ENCODE measurements at regions not wholly inside any gene's neighbourhood (a gene's known extent, or its start where the extent isn't known, plus 50 kb on each side); places are given as distances from the start of the nearest gene placed in this dataset.

GRCh38 chr11:25612806-25613205 lies 719.1 kb upstream of the ANO3 start:
- no peak for TF ChIP-seq CTCF (IDR thresholded peaks at IDR 0.05; ENCODE audit: borderline replicate concordance, insufficient read depth, low read depth, low read length)

GRCh38 chr11:25613451-25613850 lies 718.5 kb upstream of the ANO3 start:
- no peak for TF ChIP-seq CTCF (IDR thresholded peaks at IDR 0.05; ENCODE audit: borderline replicate concordance, insufficient read depth, low read depth, low read length)
- no peak overlapping the region for H3K4me3 ChIP-seq (ENCODE audit: low read depth, low read length)

More at GRCh38 chr11:25612806-25613205, 719.1 kb upstream of the ANO3 start:
- no peak overlapping the region for H3K4me3 ChIP-seq (ENCODE audit: low read depth, low read length)

DNA sequence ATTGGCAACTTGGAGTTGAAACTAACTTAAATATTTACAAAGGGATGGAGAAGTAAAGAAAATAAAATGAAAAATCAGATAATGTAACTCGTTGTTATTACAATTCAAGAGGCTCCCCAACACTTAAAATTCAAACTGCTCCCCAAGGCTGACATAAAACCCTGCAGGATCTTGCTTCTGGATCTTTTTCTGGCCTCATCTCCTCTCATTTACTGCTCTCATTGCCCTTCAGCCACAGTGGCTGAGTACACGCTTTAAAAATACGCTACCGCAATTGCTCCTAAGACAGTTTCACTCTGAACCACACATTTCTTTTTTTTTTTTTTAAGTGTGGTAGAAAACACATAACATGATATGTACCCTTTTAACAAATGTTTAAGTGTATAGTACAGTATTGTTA lies 718.1 kb upstream of the ANO3 start:
- TF ChIP-seq CTCF (IDR thresholded peaks at IDR 0.05; ENCODE audit: borderline replicate concordance, insufficient read depth, low read depth, low read length): no peak
- no peak overlapping the region for H3K4me3 ChIP-seq (ENCODE audit: low read depth, low read length)

GRCh38 chr11:25615069-25615468 lies 716.9 kb upstream of the ANO3 start:
- no peak for TF ChIP-seq CTCF (IDR thresholded peaks at IDR 0.05; ENCODE audit: borderline replicate concordance, insufficient read depth, low read depth, low read length)
- H3K4me3 ChIP-seq (ENCODE audit: low read depth, low read length): no peak overlapping the region

DNA sequence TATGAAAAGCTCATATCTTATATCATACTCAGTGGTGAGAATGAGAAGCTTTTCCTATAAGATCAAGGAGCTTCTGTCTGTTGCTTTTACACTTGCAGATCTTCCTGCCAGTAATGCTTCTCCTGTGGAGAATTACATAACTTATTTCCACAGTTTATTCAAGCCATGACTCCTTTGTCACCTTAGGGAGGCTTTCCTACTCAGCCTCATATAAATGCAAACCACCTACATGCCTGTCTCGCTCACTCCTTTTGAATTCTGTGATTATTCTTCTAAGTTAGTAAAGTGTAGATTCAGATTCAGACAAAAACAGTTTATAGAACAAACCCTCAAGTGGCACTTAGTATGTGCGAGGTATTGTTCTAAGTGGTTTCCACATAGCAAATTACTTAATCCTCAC lies 716.1 kb upstream of the ANO3 start:
- no peak for TF ChIP-seq CTCF (IDR thresholded peaks at IDR 0.05; ENCODE audit: borderline replicate concordance, insufficient read depth, low read depth, low read length)
- no peak overlapping the region for H3K4me3 ChIP-seq (ENCODE audit: low read depth, low read length)

GRCh38 chr11:25625094-25625493 lies 706.8 kb upstream of the ANO3 start:
- TF ChIP-seq CTCF (IDR thresholded peaks at IDR 0.05; ENCODE audit: borderline replicate concordance, insufficient read depth, low read depth, low read length): no peak
- no peak overlapping the region for H3K4me3 ChIP-seq (ENCODE audit: low read depth, low read length)

DNA sequence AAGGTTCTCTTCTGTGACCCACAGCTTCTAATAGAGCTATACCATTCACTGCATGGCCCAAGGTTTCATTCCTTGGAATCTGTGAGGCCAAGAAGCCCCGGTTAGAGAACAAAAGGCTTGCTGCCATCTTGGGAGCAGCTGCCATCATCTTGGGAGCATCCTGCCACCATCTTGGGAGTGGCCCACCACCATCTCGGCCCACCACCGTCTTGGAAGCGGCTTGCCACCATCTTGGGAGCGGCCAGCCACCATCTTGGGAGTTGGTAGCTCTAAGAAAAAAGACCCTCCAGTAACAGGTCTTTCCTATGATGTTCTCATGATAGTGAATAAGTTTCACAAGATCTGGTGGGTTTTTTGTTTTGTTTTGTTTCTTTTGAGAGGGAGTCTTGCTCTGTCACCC lies 703.9 kb upstream of the ANO3 start:
- no peak for TF ChIP-seq CTCF (IDR thresholded peaks at IDR 0.05; ENCODE audit: borderline replicate concordance, insufficient read depth, low read depth, low read length)
- no peak overlapping the region for H3K4me3 ChIP-seq (ENCODE audit: low read depth, low read length)
